Dermis microvascular lymphatic vessel endothelial cell (primary cell): ENCODE measurements at regions not wholly inside any gene's neighbourhood (a gene's known extent, or its start where the extent isn't known, plus 50 kb on each side); places are given as distances from the start of the nearest gene placed in this dataset.

Experiments used
- DNase-seq, 2 donors: peaks; one replicate each; pipeline versions ENCODE4 v3.0.0 to v3.0.0-alpha.2; 2010; ENCODE audit warnings: low read depth in 2 of 2

DNA sequence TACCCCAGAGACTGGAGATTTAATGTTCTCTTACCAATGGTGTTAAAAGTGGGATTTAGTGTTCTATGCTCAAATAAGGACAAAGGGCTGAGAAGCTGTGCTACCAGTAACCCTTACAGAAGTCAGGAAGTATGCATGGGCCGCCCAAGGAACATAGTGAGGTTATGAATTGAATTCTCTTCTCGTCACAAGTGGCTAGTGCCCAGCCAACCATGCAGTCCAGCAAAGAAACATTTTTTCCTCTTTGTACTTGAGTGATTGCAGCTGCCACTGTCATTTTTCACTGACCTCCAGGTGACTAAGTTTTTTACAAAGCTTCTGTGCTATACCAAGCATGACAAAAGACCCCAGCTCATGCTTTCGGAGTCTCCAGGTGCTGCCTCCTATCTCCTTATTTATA, 110.6 kb upstream of the DCBLD2 start:
- DNase-seq: no peak

DNA sequence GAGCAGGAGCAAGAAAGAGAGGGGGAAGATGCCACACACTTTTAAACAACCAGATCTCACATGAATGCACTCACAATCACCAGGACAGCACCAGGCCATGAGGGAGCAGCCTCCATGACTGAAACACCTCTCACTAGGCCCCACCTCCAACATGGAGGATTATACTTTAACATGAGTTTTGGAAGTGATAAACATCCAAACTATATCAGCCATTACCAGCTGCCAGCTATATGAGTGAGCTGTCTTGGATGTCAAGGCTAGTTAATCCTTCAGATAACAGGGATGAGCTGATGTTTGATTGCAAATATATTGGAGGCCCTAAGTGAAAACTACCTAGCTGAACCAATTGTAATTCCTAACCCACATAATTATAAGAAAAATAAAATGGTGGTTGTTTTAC, 108.4 kb upstream of the DCBLD2 start:
- no peak for DNase-seq

DNA sequence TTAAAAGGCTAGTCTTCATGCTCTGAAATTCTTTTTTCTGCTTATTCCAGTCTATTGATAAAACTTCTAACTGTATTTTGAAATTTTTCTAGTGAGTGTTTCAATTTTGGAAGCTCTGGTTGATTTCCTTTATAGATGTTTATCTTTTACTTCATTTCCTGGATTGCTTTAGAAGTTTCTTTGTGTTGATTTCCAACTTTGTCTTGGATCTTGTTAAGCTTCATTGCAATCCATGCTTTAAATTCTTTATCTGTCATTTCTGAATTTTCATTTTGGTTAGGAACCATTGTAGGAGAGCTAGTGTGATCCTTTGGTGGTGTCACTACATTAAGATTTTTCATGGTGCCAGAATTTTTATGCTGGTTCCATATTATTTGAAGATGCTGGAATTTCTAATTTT, 105.2 kb upstream of the DCBLD2 start:
- no peak for DNase-seq

DNA sequence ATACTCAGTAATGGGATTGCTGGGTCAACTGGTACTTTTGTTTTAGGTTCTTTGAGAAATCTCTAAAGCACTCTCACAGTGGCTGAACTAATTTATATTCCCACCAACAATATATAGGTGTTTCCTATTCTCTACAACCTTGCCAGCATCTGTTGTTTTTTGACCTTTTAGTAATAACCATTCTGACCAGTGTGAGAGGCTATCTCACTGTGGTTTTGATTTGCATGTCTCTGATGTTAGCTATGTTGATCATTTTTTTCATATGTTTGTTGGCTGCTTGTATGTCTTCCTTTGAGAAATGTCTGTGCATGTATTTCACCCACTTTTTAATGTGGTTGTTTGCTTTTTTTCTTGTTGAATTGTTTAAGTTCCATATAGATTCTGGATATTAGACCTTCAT, 98.2 kb upstream of the DCBLD2 start:
- DNase-seq: no peak

DNA sequence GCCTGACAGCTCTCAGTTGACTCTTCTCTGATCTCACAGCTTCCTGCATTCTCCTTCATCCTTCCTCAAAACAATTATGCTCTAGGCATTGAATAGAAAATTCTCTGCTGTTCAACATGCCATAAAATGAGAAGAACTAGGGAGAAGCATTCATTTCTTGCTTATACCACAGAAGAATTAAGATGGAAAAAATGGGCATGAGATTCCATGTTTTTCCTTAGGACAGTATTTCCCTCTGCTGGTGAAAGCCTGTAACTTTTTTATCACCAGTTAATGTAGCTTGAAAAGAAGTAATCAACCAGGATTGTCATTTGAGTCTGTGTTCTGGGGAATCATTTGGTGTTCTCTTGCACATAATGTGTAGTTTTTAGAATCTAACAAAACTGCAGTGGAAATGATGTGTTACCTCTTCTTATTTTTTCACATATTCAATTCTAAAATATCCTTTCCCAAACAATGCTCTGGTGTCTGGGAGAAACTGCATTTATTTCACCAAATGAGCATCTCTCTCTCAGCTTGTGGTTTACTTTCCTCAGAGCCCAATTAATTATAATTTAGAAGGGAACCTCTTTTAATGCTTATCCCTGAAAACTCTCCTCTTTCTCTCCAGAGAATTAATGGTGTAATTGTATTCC, 92.8 kb upstream of the DCBLD2 start:
- DNase-seq: peak; percentile 60 to 75

GRCh38 chr3:98991393-98991792, 89.9 kb upstream of the DCBLD2 start:
- no peak for DNase-seq

DNA sequence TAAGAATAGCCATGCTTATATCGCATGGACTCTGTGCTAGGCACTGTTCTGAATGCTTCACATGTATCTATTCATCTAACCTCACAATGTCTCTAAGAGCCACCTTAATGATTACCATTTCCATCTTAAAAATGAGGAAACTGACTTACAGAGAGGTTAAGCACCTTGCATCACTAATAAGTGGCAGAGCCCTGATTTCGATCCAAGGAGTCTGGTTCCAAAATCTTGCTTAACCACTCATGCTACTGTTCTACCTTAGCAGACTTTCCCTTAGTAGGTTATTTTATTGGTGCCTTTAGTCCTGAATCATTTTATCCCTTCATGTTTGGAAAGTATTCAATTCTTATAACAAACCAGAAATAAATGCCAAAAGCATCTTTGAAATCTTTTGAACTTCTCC, 89.2 kb upstream of the DCBLD2 start:
- no peak for DNase-seq

GRCh38 chr3:98986073-98986472, 84.6 kb upstream of the DCBLD2 start:
- DNase-seq: peak in 1 of 2 donors; percentile 88

DNA sequence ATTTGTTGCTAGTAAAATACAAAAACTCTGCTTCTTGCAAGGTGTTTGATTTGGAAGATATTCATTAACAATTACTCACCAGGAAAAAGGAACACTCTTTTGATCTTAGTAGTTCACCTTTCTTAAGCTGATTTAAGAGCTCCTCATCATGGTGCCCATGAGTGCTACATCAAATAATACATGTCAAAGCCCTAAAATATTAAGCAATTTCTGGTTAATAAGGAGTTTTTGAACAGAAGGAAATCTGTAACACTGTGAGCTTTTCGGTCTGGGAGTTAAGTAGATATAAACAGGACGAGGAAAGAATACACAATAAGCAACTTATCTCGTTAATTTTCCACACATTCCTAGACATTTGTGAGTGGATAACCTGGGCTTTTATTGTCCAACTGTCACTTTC, 83.9 kb upstream of the DCBLD2 start:
- DNase-seq: peak in 1 of 2 donors; percentile 48

- no peak for DNase-seq
These were observed 82.5 kb upstream of the DCBLD2 start for GRCh38 chr3:98984024-98984423.

- DNase-seq: no peak
These were observed 80.9 kb upstream of the DCBLD2 start for GRCh38 chr3:98982351-98982750.

GRCh38 chr3:98980915-98981596, 79.6 kb upstream of the DCBLD2 start:
- peak in 1 of 2 donors; percentile 40 for DNase-seq

GRCh38 chr3:98979296-98979695, 77.8 kb upstream of the DCBLD2 start:
- DNase-seq: peak in 1 of 2 donors; percentile 54

DNA sequence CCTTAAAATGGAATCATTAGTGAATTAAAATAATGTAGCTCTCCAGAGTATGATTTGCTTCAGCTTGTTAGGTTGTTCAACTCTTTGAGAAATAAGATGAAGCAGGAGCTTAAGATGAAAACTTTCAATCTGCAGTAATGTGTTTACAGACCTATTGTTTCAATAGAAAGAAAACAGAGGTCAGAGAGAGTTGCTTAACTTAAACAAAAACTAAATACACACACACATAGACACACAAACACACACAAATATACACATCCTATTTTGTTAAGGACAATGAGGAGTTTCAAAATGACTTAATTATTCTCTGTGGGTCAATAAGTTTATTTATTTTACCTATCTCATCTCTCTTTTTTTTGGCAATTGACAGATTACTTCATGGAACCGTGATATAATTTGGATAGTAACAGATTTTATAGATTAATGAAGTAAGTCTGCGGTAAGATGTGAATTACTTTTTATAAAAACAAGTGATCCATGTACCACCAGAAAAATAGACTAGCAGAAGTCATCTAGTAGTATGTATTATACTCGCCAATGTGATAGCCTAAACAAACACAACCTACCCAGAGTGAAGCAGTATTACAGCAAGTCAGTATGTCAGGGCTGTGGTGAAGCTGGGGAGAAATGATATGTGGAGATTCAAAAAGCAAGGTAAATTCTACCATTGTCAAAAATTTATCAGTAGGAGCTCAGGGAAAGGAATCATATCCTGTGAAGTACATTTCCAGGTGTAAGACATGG, 76.7 kb upstream of the DCBLD2 start:
- DNase-seq: no peak

DNA sequence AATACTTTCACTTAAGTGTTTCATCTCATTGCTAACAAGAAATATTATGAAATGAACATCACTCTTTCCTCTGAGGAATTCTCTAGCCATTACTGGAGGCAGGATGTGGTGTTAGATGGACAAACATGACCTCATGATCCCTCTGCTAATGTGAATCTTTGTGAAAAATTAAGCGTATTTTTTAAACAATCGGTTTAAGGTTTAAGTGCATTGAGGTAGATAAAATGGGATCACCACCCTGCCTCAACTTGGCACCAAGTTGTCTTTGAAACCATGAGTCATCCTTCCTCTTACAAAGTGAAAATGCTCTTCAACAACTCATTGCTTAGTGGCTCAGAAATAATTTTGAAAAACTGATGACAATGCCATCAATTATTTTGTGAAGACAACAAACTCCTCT, 76.0 kb upstream of the DCBLD2 start:
- DNase-seq: peak; percentile 90 to 98

DNA sequence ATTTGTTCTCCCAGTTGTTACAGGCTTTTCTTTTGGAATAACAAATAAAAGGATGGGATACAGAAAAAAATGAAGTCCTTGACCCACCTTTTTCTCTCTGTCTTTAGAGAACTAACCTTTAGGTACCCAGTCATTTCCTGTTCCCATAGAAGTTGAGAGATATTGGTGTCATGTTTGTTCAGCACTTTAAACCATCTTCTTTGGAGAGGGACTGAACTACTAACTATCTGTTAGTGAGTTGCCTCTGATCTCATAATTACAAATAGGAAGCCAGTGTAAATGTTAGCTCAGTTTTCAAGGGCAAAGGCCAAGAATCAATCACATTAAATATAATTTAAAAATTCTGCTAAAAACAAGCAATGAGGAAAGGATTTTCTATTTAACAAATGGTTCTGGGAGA, 72.9 kb upstream of the DCBLD2 start:
- no peak for DNase-seq

- no peak for DNase-seq
These were observed 71.2 kb upstream of the DCBLD2 start for GRCh38 chr3:98972720-98973119.

- DNase-seq: peak; percentile 81 to 96
These were observed 70.7 kb upstream of the DCBLD2 start for GRCh38 chr3:98972155-98972554.

GRCh38 chr3:98971169-98971681, 69.7 kb upstream of the DCBLD2 start:
- peak; percentile 49 to 92 for DNase-seq

DNA sequence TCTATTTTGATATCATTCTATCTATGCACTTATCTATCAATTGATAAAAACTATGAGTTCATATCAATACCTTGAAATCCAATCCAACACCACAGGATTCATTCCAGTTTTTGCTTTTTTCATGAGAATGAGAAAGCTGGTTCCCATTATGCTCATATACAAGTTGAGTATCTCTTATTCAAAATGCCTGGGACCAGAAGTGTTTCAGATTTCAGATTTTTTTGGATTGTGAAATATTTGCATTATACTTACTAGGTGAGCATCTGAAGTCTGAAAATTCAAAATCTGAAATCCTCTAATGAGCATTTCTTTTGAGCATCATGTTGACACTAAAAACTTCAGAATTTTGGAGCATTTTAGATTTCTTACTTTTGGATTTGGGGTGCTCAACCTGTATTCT, 67.8 kb upstream of the DCBLD2 start:
- DNase-seq: no peak

- DNase-seq: no peak
These were observed 67.3 kb upstream of the DCBLD2 start for GRCh38 chr3:98968824-98969223.

DNA sequence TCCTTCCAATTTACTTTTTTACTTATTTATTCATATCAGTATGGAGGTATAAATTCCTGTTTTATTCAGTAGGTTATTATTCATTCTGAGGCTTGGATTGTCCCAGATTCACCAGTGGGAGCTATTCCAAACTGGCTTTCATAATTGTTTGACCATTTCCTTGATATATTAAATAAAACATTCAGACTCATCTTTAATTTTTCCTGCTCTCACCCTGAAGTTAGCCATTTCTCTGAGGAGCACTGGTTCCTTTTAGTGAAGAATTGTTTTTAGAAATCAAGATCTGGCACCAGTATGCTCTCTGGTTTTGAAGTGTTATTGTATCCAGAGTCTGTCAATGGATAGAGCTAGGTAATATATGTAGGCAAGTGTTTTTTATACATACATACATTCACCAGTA, 66.9 kb upstream of the DCBLD2 start:
- DNase-seq: no peak

GRCh38 chr3:98967758-98968157, 66.3 kb upstream of the DCBLD2 start:
- DNase-seq: peak in 1 of 2 donors; percentile 62
